SK-N-SH treated with all-trans-retinoic acid at 6 μM for 48 hours (cell line): ENCODE measurements at regions not wholly inside any gene's neighbourhood (a gene's known extent, or its start where the extent isn't known, plus 50 kb on each side); places are given as distances from the start of the nearest gene placed in this dataset.

ENCODE experiments used
- ATAC-seq: fragments of 200-7000 bp; cut with Tn5 transposase; 3 replicates; pipeline ENCODE4 v1.9.1; 2020; ENCODE audit warnings: mild to moderate bottlenecking, moderate library complexity
- ARNTL ChIP-seq: fragments of 450-650 bp; formaldehyde crosslinking; IDR thresholded peaks from 2 replicates; pipeline ENCODE4 v1.5.0; 2020; ENCODE audit warnings: low read depth, mild to moderate bottlenecking, moderate library complexity, borderline replicate concordance
- BACH2 ChIP-seq: fragments of 250-450 bp; sonication (Bioruptor Pico); IDR thresholded peaks from 2 replicates; pipeline ENCODE4 v1.9.0; 2021; ENCODE audit warnings: mild to moderate bottlenecking, borderline replicate concordance
- CSDC2 ChIP-seq: fragments of 250-450 bp; sonication (Bioruptor Pico); IDR thresholded peaks from 2 replicates; pipeline ENCODE4 v1.5.0; 2020; ENCODE audit warnings: mild to moderate bottlenecking, moderate library complexity
- ESRRG ChIP-seq: fragments of 250-450 bp; sonication (Bioruptor Pico); IDR thresholded peaks from 2 replicates; pipeline ENCODE4 v1.6.1; 2021; ENCODE audit warnings: mild to moderate bottlenecking
- GLIS3 ChIP-seq: fragments of 250-450 bp; sonication (Bioruptor Pico); IDR thresholded peaks from 2 replicates; pipeline ENCODE4 v1.5.0; 2020; ENCODE audit warnings: mild to moderate bottlenecking, moderate library complexity
- ISL1 ChIP-seq: fragments of 250-450 bp; sonication (Bioruptor Pico); IDR thresholded peaks from 2 replicates; pipeline ENCODE4 v2.1.2; 2022; ENCODE audit warnings: mild to moderate bottlenecking, moderate library complexity
- OSR1 ChIP-seq: fragments of 250-450 bp; sonication (Bioruptor Pico); IDR thresholded peaks from 2 replicates; pipeline ENCODE4 v1.8.0; 2022; ENCODE audit warnings: moderate library complexity, mild to moderate bottlenecking, inconsistent platforms
- PPARA ChIP-seq: fragments of 250-450 bp; sonication (Bioruptor Pico); IDR thresholded peaks from 2 replicates; pipeline ENCODE4 v1.5.0; 2020; ENCODE audit warnings: mild to moderate bottlenecking, borderline replicate concordance
- RARB ChIP-seq: fragments of 250-450 bp; sonication (Bioruptor Pico); IDR thresholded peaks from 2 replicates; pipeline ENCODE4 v1.8.0; 2021; ENCODE audit warnings: mild to moderate bottlenecking, moderate library complexity
- SNAI2 ChIP-seq: fragments of 250-450 bp; sonication (Bioruptor Pico); IDR thresholded peaks from 2 replicates; pipeline ENCODE4 v1.5.0; 2020; ENCODE audit warnings: mild to moderate bottlenecking, moderate library complexity
- TCF4 ChIP-seq: fragments of 250-450 bp; sonication (Bioruptor Pico); IDR thresholded peaks from 2 replicates; pipeline ENCODE4 v1.8.0; 2021; ENCODE audit warnings: mild to moderate bottlenecking, moderate library complexity, borderline replicate concordance
- TOX ChIP-seq: fragments of 250-450 bp; sonication (Bioruptor Pico); IDR thresholded peaks from 2 replicates; pipeline ENCODE4 v1.8.0; 2021; ENCODE audit warnings: mild to moderate bottlenecking, moderate library complexity, borderline replicate concordance
- ZC3H10 ChIP-seq: fragments of 250-450 bp; sonication (Bioruptor Pico); IDR thresholded peaks from 2 replicates; pipeline ENCODE4 v1.5.1; 2021; ENCODE audit warnings: mild to moderate bottlenecking, moderate library complexity
- ZFP3 ChIP-seq: fragments of 250-450 bp; sonication (Bioruptor Pico); IDR thresholded peaks from 2 replicates; pipeline ENCODE4 v1.5.0; 2020; ENCODE audit warnings: mild to moderate bottlenecking, moderate library complexity
- ZNF565 ChIP-seq: fragments of 450-650 bp; formaldehyde crosslinking; conservative IDR thresholded peaks from 2 replicates; pipeline ENCODE4 v1.5.0; 2020; ENCODE audit warnings: low read depth, mild to moderate bottlenecking, moderate library complexity
- ZNF70 ChIP-seq: fragments of 450-650 bp; formaldehyde crosslinking; IDR thresholded peaks from 2 replicates; pipeline ENCODE4 v1.5.0; 2020; ENCODE audit warnings: mild to moderate bottlenecking, moderate library complexity
- ZNF8 ChIP-seq: fragments of 450-650 bp; formaldehyde crosslinking; IDR thresholded peaks from 2 replicates; pipeline ENCODE4 v1.5.0; 2020; ENCODE audit warnings: mild to moderate bottlenecking, moderate library complexity
- TF ChIP-seq, protein P1 (sequence below): fragments of 250-450 bp; sonication (Bioruptor Pico); IDR thresholded peaks from 2 replicates; pipeline ENCODE4 v1.8.0; 2021; ENCODE audit warnings: low read depth, mild to moderate bottlenecking, moderate library complexity, borderline replicate concordance
- TF ChIP-seq, protein P2 (sequence below): fragments of 250-450 bp; sonication (Bioruptor Pico); IDR thresholded peaks from 2 replicates; pipeline ENCODE4 v1.5.1; 2020; ENCODE audit warnings: low read depth, mild to moderate bottlenecking, moderate library complexity
- TF ChIP-seq, protein P3 (sequence below): fragments of 250-450 bp; sonication (Bioruptor Pico); IDR thresholded peaks from 2 replicates; pipeline ENCODE4 v1.5.1; 2021; ENCODE audit warnings: mild to moderate bottlenecking, moderate library complexity
- TF ChIP-seq, protein P4 (sequence below): fragments of 250-450 bp; sonication (Bioruptor Pico); IDR thresholded peaks from 2 replicates; pipeline ENCODE4 v1.8.0; 2020; ENCODE audit warnings: mild to moderate bottlenecking, moderate library complexity, borderline replicate concordance

DNA sequence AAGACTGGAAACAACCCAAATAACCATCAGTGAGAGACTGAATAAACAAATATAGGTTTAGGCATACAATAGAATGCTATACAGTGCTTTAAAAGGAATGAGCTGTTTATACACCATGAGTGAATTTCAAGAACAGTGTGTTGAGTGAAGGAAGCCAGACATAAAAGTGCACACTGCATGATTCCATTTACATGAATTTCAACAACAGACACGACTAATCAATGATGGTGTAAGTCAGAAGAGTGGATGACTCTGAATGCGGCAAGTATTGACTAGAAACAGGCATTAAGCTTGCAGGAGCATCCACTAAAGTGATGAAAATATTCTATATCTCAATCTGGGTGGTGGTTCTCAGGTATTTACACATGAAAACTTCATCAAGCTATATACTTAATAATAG lies 142.7 kb upstream of the SLC39A10 start:
- TF ChIP-seq GLIS3 (CRISPR knock-in tag), result no peak
- no peak for TF ChIP-seq ZNF565 (CRISPR knock-in tag)
- TF ChIP-seq ISL1 (CRISPR knock-in tag), result no peak
- TF ChIP-seq ZNF8 (CRISPR knock-in tag), result no peak
- TF ChIP-seq, protein P1, sequence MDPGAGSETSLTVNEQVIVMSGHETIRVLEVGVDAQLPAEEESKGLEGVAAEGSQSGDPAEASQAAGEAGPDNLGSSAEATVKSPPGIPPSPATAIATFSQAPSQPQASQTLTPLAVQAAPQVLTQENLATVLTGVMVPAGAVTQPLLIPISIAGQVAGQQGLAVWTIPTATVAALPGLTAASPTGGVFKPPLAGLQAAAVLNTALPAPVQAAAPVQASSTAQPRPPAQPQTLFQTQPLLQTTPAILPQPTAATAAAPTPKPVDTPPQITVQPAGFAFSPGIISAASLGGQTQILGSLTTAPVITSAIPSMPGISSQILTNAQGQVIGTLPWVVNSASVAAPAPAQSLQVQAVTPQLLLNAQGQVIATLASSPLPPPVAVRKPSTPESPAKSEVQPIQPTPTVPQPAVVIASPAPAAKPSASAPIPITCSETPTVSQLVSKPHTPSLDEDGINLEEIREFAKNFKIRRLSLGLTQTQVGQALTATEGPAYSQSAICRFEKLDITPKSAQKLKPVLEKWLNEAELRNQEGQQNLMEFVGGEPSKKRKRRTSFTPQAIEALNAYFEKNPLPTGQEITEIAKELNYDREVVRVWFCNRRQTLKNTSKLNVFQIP (CRISPR knock-in tag), result no peak
- TF ChIP-seq ZC3H10 (CRISPR knock-in tag), result no peak
- no peak for TF ChIP-seq ARNTL (CRISPR knock-in tag)
- TF ChIP-seq, protein P2, sequence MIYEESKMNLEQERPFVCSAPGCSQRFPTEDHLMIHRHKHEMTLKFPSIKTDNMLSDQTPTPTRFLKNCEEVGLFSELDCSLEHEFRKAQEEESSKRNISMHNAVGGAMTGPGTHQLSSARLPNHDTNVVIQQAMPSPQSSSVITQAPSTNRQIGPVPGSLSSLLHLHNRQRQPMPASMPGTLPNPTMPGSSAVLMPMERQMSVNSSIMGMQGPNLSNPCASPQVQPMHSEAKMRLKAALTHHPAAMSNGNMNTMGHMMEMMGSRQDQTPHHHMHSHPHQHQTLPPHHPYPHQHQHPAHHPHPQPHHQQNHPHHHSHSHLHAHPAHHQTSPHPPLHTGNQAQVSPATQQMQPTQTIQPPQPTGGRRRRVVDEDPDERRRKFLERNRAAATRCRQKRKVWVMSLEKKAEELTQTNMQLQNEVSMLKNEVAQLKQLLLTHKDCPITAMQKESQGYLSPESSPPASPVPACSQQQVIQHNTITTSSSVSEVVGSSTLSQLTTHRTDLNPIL (CRISPR knock-in tag), result no peak
- no peak for TF ChIP-seq TOX
- TF ChIP-seq, all 23 proteins: peak for 0
- no peak for ATAC-seq

DNA sequence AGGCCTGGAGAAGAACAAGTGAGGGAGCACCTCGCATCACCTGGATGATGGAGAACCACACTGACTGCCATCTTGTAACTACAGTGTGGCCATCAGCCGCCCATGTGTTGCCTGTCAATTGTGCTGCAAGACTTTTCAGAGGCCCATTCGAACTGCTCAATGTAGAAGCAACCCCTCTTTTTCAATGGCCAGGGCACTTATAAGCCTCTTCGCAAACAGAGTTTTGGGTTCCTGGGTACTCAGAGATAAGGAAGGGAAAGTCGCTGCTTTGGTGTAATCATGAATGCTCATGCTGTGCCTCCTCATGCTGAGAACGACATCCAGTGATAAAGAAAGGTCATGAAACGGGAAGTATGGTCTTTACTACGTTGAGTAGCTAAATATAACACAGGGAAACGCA lies 143.9 kb upstream of the SLC39A10 start:
- TF ChIP-seq GLIS3 (CRISPR knock-in tag) (no peak), ZFP3 (CRISPR knock-in tag) (no peak)
- TF ChIP-seq, protein P3, sequence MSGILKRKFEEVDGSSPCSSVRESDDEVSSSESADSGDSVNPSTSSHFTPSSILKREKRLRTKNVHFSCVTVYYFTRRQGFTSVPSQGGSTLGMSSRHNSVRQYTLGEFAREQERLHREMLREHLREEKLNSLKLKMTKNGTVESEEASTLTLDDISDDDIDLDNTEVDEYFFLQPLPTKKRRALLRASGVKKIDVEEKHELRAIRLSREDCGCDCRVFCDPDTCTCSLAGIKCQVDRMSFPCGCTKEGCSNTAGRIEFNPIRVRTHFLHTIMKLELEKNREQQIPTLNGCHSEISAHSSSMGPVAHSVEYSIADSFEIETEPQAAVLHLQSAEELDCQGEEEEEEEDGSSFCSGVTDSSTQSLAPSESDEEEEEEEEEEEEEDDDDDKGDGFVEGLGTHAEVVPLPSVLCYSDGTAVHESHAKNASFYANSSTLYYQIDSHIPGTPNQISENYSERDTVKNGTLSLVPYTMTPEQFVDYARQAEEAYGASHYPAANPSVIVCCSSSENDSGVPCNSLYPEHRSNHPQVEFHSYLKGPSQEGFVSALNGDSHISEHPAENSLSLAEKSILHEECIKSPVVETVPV, result no peak
- TF ChIP-seq, all 23 proteins: peak for 0
- no peak for ATAC-seq

DNA sequence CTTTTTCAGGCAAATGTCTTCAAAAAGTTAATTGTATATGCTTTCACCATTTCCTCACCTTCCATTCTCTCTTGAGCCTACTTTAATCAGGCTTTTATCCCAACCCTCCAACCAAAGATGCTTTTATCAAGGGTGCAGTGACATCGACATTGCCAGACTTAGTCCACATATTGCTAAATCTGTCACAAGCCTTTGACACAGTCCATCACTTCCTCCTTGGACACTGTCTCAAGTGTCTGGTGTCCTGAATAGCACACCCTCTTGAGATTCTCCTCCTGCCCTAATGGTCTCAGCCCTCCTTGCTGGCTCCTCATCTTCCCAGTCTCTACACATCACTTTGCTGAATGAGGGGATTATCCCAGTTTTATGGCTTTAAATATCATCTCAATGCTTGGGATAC lies 147.5 kb upstream of the SLC39A10 start:
- TF ChIP-seq ESRRG (CRISPR knock-in tag) (no peak), GLIS3 (CRISPR knock-in tag) (no peak), CSDC2 (CRISPR knock-in tag) (no peak), SNAI2 (CRISPR knock-in tag) (no peak), ISL1 (CRISPR knock-in tag) (no peak), ZNF565 (CRISPR knock-in tag) (no peak), OSR1 (no peak), ZNF70 (CRISPR knock-in tag) (no peak), PPARA (no peak), TOX (no peak), ZC3H10 (CRISPR knock-in tag) (no peak), BACH2 (CRISPR knock-in tag) (no peak), RARB (CRISPR knock-in tag) (no peak), ZFP3 (CRISPR knock-in tag) (no peak), TCF4 (no peak)
- TF ChIP-seq, protein P1 (CRISPR knock-in tag), result no peak
- TF ChIP-seq, protein P3, result no peak
- TF ChIP-seq, protein P4, sequence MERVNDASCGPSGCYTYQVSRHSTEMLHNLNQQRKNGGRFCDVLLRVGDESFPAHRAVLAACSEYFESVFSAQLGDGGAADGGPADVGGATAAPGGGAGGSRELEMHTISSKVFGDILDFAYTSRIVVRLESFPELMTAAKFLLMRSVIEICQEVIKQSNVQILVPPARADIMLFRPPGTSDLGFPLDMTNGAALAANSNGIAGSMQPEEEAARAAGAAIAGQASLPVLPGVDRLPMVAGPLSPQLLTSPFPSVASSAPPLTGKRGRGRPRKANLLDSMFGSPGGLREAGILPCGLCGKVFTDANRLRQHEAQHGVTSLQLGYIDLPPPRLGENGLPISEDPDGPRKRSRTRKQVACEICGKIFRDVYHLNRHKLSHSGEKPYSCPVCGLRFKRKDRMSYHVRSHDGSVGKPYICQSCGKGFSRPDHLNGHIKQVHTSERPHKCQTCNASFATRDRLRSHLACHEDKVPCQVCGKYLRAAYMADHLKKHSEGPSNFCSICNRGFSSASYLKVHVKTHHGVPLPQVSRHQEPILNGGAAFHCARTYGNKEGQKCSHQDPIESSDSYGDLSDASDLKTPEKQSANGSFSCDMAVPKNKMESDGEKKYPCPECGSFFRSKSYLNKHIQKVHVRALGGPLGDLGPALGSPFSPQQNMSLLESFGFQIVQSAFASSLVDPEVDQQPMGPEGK (CRISPR knock-in tag), result no peak
- ATAC-seq, result no peak
